Naive thymus-derived CD4-positive, alpha-beta T cell (primary cell): ENCODE measurements at regions not wholly inside any gene's neighbourhood (a gene's known extent, or its start where the extent isn't known, plus 50 kb on each side); places are given as distances from the start of the nearest gene placed in this dataset.

ENCODE experiments used
- ATAC-seq: fragments of 150-1000 bp; cut with Tn5 transposase; 2 replicates; pipeline ENCODE4 v1.10.0; 2021; ENCODE audit warnings: mild to moderate bottlenecking, moderate library complexity
- CTCF ChIA-PET: fragments of 350-600 bp; sonication (Branson Sonifier 250); formaldehyde crosslinking; loops from one replicate; lab custom pipeline; 2021; ENCODE audit warnings: antibody characterized with exemption; lab: Charles Lee
- POLR2A ChIA-PET: fragments of 350-600 bp; sonication (Branson Sonifier 250); formaldehyde crosslinking; loops from one replicate; lab custom pipeline; 2021; ENCODE audit warnings: antibody characterized with exemption, inconsistent platforms; lab: Charles Lee
- DNase-seq, 9 donors: peaks; one replicate each; pipeline versions ENCODE4 v3.0.0 to v3.0.0-alpha.2; 2020 to 2022; ENCODE audit warnings: mixed read lengths in 1 of 9
- H3K27ac ChIP-seq: one replicate; pipeline ENCODE4 v1.7.0; 2013; ENCODE audit warnings: mild to moderate bottlenecking, low read depth, low read length, moderate library complexity
- H3K27me3 ChIP-seq, 2 donors: one replicate each; pipeline ENCODE4 v1.7.0; 2013; ENCODE audit warnings: low read length in 2 of 2, mild to moderate bottlenecking in 2 of 2, moderate library complexity in 2 of 2; ENCODE audit not compliant: control insufficient read depth in 2 of 2, insufficient read depth in 2 of 2
- H3K36me3 ChIP-seq, 3 experiments: 1 replicate in 2 of 3; 2 replicates in 1 of 3; pipeline ENCODE4 v1.7.0; 2013; ENCODE audit warnings: low read length in 3 of 3, mild to moderate bottlenecking in 3 of 3, moderate library complexity in 1 of 3; ENCODE audit not compliant: insufficient read depth in 3 of 3, control insufficient read depth in 2 of 3
- H3K4me1 ChIP-seq, 2 donors: one replicate each; pipeline ENCODE4 v1.7.0; 2013; ENCODE audit warnings: low read length in 2 of 2, mild to moderate bottlenecking in 2 of 2, moderate library complexity in 1 of 2; ENCODE audit not compliant: control insufficient read depth in 2 of 2, insufficient read depth in 2 of 2
- H3K4me3 ChIP-seq: 2 replicates; pipeline ENCODE4 v1.7.0; 2013; ENCODE audit warnings: mild to moderate bottlenecking, low read length
- H3K9me3 ChIP-seq, 3 experiments: 1 replicate in 2 of 3; 2 replicates in 1 of 3; pipeline ENCODE4 v1.7.0; 2013; ENCODE audit warnings: low read length in 3 of 3; ENCODE audit not compliant: control insufficient read depth in 2 of 3
- H3K27ac Mint-ChIP-seq, 9 donors: one replicate each; pipeline ENCODE4 v1.8.0; 2020 to 2022; ENCODE audit warnings: mixed read lengths in 9 of 9, mild to moderate bottlenecking in 8 of 9, moderate library complexity in 5 of 9, inconsistent platforms in 2 of 9
- H3K27me3 Mint-ChIP-seq, 5 donors: one replicate each; pipeline ENCODE4 v1.8.0; 2021 to 2022; ENCODE audit warnings: mixed read lengths in 5 of 5, mild to moderate bottlenecking in 1 of 5
- H3K36me3 Mint-ChIP-seq, 5 donors: one replicate each; pipeline ENCODE4 v1.8.0; 2020 to 2022; ENCODE audit warnings: mixed read lengths in 5 of 5, mild to moderate bottlenecking in 3 of 5, inconsistent platforms in 1 of 5
- H3K4me1 Mint-ChIP-seq, 7 donors: one replicate each; pipeline ENCODE4 v1.8.0; 2020 to 2022; ENCODE audit warnings: mixed read lengths in 7 of 7, mild to moderate bottlenecking in 3 of 7, inconsistent platforms in 1 of 7
- H3K4me3 Mint-ChIP-seq, 10 donors: one replicate each; pipeline ENCODE4 v1.8.0; 2020 to 2022; ENCODE audit warnings: mild to moderate bottlenecking in 10 of 10, mixed read lengths in 10 of 10, moderate library complexity in 6 of 10, inconsistent platforms in 2 of 10
- H3K9me3 Mint-ChIP-seq, 11 donors: one replicate each; pipeline ENCODE4 v1.8.0; 2020 to 2022; ENCODE audit warnings: mixed read lengths in 11 of 11, mild to moderate bottlenecking in 4 of 11, inconsistent platforms in 1 of 11, moderate library complexity in 1 of 11
- intact Hi-C, 2 donors: fragments of 100-400 bp; cut with micrococcal nuclease; formaldehyde crosslinking; loops; one replicate each; pipeline ENCODE4 v1.15.1; 2023

DNA sequence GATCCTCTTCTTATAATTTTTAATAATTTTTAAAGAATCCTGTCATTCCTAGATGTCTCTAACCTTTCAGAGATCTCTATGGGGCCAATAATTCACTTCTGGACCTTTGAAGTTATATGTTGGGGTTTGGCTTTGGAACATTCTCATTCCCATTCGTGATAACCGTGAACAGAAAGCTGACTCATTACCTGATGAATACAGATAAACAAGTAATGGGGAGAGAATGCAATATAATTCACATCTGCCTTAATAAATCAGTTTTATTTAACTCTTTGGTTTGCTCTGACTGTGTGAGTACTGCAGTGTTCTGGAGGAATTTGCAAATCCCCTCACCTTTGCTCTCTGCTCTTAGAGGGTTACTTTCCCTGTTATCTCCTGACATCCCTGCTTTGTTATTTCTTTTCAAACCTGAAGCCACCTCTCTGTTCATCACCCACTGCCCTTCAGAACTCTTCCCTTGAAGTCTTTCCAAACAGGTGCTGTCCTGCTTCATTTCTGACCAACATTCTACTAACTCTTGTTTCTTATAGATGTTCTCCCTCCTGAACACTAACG is 79.6 kb upstream of the SLC38A2 start:
- peaks cover 38 to 68% (median 62%) of the 10 kb centered on the region in 7 donors for H3K4me1 Mint-ChIP-seq
- peak overlapping the region in 4 of 9 donors; percentile 2 to 42 (median 13) for H3K27ac Mint-ChIP-seq
- CTCF ChIA-PET = interaction anchor here (0.6 kb wide), 1 partner anchor 61 kb away, joined by 3 read pairs; no protein-coding TSS in a partner anchor
- no peak overlapping the region for H3K4me3 Mint-ChIP-seq
- peaks cover 0 to 28% (median 0%) of the 10 kb centered on the region in 5 donors for H3K36me3 Mint-ChIP-seq
- Histone ChIP-seq H3K9me3 (no peaks in the 10 kb centered on the region), H3K4me1 (peaks cover 0 to 43% of the 10 kb centered on the region in 2 donors), H3K27me3 (no peaks in the 10 kb centered on the region), H3K36me3 (no peaks in the 10 kb centered on the region), H3K4me3 (no peak overlapping the region), H3K27ac (no peak overlapping the region)
- H3K27me3 Mint-ChIP-seq = peaks cover 0 to 3% (median 0%) of the 10 kb centered on the region in 5 donors
- peaks cover 0 to 5% (median 0%) of the 10 kb centered on the region in 11 donors for H3K9me3 Mint-ChIP-seq
- no peak for DNase-seq
- POLR2A ChIA-PET = interaction anchor here (1.2 kb wide), 1 partner anchor 10 kb away, joined by 3 read pairs; no protein-coding TSS in a partner anchor
- ATAC-seq = no peak
- intact Hi-C loops = loop anchor here (10.0 kb wide), 2 partner anchors 213 to 763 kb away; no protein-coding TSS in a partner anchor

- Mint-ChIP-seq H3K27ac (peak overlapping the region in 5 of 9 donors; percentile 53 to 92 (median 77)), H3K9me3 (peaks cover 0 to 5% (median 0%) of the 10 kb centered on the region in 11 donors), H3K27me3 (peaks cover 0 to 3% (median 0%) of the 10 kb centered on the region in 5 donors), H3K4me1 (peaks cover 38 to 65% (median 58%) of the 10 kb centered on the region in 7 donors), H3K36me3 (peaks cover 0 to 28% (median 0%) of the 10 kb centered on the region in 5 donors), H3K4me3 (peak overlapping the region in 5 of 10 donors; percentile 16 to 62 (median 42))
- Histone ChIP-seq H3K36me3 (no peaks in the 10 kb centered on the region), H3K4me3 (no peak overlapping the region), H3K27ac (no peak overlapping the region), H3K4me1 (peaks cover 0 to 36% of the 10 kb centered on the region in 2 donors), H3K9me3 (no peaks in the 10 kb centered on the region), H3K27me3 (no peaks in the 10 kb centered on the region)
- ChIA-PET POLR2A (interaction anchor here (0.6 to 1.2 kb wide), 2 partner anchors 11 to 327 kb away, joined by 3 read pairs; no protein-coding TSS in a partner anchor), CTCF (no interaction called here)
- DNase-seq = no peak
- intact Hi-C loops = loop anchor here (10.0 kb wide), 2 partner anchors 213 to 763 kb away; no protein-coding TSS in a partner anchor
- ATAC-seq = no peak
Observed at GRCh38 chr12:46451276-46452021, 78.9 kb upstream of the SLC38A2 start.

GRCh38 chr12:46450279-46450748 is 77.7 kb upstream of the SLC38A2 start:
- intact Hi-C loops = loop anchor here (1.0 to 10.0 kb wide), 3 partner anchors 10 to 764 kb away; no protein-coding TSS in a partner anchor
- ChIA-PET POLR2A (no interaction called here), CTCF (no interaction called here)
- Mint-ChIP-seq H3K4me1 (peaks cover 35 to 62% (median 54%) of the 10 kb centered on the region in 7 donors), H3K36me3 (peaks cover 0 to 28% (median 0%) of the 10 kb centered on the region in 5 donors), H3K9me3 (peaks cover 0 to 5% (median 0%) of the 10 kb centered on the region in 11 donors), H3K27me3 (peaks cover 0 to 3% (median 0%) of the 10 kb centered on the region in 5 donors), H3K4me3 (peak overlapping the region in 5 of 10 donors; percentile 1 to 75 (median 49)), H3K27ac (peak overlapping the region in 6 of 9 donors; percentile 24 to 90 (median 75))
- H3K4me3 ChIP-seq = no peak overlapping the region
- no peaks in the 10 kb centered on the region for H3K9me3 ChIP-seq
- H3K27me3 ChIP-seq = no peaks in the 10 kb centered on the region
- DNase-seq = no peak
- H3K36me3 ChIP-seq = no peaks in the 10 kb centered on the region
- H3K4me1 ChIP-seq = peaks cover 0 to 25% of the 10 kb centered on the region in 2 donors
- no peak overlapping the region for H3K27ac ChIP-seq
- ATAC-seq = no peak

DNA sequence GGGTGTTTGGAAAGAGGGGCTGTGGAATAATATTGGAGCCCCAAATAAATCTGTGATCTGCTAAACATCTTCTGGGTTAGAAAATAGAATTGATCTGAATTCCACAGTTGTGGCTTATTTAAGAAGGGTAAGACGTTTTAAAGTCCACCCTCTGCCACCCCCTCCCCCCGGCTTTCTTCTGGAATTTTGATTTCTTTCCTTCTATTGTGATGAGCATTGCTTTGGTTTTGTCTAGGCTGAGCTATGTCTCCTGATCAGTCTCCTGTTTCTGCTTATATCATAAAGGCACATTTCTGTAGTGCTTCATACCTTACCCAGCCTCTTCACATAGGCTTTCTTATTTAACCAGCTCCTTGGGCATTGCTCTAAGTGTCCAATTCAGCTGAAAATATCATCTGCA is 77.3 kb upstream of the SLC38A2 start:
- no peak for ATAC-seq
- peak overlapping the region in 7 of 10 donors; percentile 1 to 75 (median 49) for H3K4me3 Mint-ChIP-seq
- H3K4me1 ChIP-seq = peaks cover 0 to 20% of the 10 kb centered on the region in 2 donors
- no peaks in the 10 kb centered on the region for H3K9me3 ChIP-seq
- H3K9me3 Mint-ChIP-seq = peaks cover 0 to 5% (median 0%) of the 10 kb centered on the region in 11 donors
- H3K4me3 ChIP-seq = no peak overlapping the region
- peak overlapping the region in 7 of 9 donors; percentile 24 to 90 (median 69) for H3K27ac Mint-ChIP-seq
- H3K4me1 Mint-ChIP-seq = peaks cover 30 to 62% (median 54%) of the 10 kb centered on the region in 7 donors
- CTCF ChIA-PET = no interaction called here
- H3K36me3 Mint-ChIP-seq = peaks cover 0 to 26% (median 0%) of the 10 kb centered on the region in 5 donors
- H3K36me3 ChIP-seq = no peaks in the 10 kb centered on the region
- H3K27me3 Mint-ChIP-seq = peaks cover 0 to 3% (median 0%) of the 10 kb centered on the region in 5 donors
- H3K27me3 ChIP-seq = no peaks in the 10 kb centered on the region
- POLR2A ChIA-PET = no interaction called here
- intact Hi-C loops = loop anchor here (1.0 to 10.0 kb wide), 3 partner anchors 10 to 765 kb away; no protein-coding TSS in a partner anchor
- no peak overlapping the region for H3K27ac ChIP-seq
- DNase-seq = no peak

DNA sequence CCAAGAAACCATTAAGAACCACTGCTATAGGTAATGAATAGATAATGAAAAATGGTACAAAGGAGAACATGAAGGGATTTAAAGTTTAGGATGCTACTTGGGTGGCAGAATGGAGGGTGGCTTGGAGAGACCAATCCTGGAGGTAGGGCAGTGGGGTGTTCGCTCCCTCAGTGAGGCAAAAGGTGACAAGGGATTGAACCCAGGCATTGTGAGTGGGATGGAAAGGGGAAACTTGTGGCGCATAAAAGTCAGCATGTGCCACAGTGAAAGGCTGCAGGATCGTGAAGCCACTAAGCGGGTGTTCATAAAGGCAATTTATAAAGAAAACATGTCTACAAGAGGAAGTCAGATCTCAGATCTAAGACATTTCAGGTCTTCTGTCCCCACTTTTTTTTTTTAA is 76.7 kb upstream of the SLC38A2 start:
- no peak overlapping the region for H3K4me3 ChIP-seq
- no peaks in the 10 kb centered on the region for H3K27me3 ChIP-seq
- ChIA-PET POLR2A (no interaction called here), CTCF (no interaction called here)
- peaks cover 0 to 3% (median 0%) of the 10 kb centered on the region in 5 donors for H3K27me3 Mint-ChIP-seq
- peak in 2 of 9 donors; percentile 14 to 15 for DNase-seq
- no peak for ATAC-seq
- H3K9me3 Mint-ChIP-seq = peaks cover 0 to 5% (median 0%) of the 10 kb centered on the region in 11 donors
- no peaks in the 10 kb centered on the region for H3K36me3 ChIP-seq
- peak overlapping the region in 8 of 10 donors; percentile 38 to 79 (median 60) for H3K4me3 Mint-ChIP-seq
- peaks cover 26 to 61% (median 53%) of the 10 kb centered on the region in 7 donors for H3K4me1 Mint-ChIP-seq
- H3K27ac ChIP-seq = no peak overlapping the region
- H3K9me3 ChIP-seq = no peaks in the 10 kb centered on the region
- H3K36me3 Mint-ChIP-seq = peaks cover 0 to 25% (median 0%) of the 10 kb centered on the region in 5 donors
- H3K27ac Mint-ChIP-seq = peak overlapping the region in 6 of 9 donors; percentile 28 to 90 (median 78)
- intact Hi-C loops = no loop called here
- peaks cover 0 to 16% of the 10 kb centered on the region in 2 donors for H3K4me1 ChIP-seq

GRCh38 chr12:46446645-46447044 is 74.1 kb upstream of the SLC38A2 start:
- CTCF ChIA-PET = no interaction called here
- H3K36me3 Mint-ChIP-seq = peaks cover 0 to 24% (median 0%) of the 10 kb centered on the region in 5 donors
- no peak for ATAC-seq
- peaks cover 0 to 5% (median 0%) of the 10 kb centered on the region in 11 donors for H3K9me3 Mint-ChIP-seq
- no peak overlapping the region for H3K4me3 Mint-ChIP-seq
- DNase-seq = no peak
- Histone ChIP-seq H3K27me3 (no peaks in the 10 kb centered on the region), H3K4me3 (no peak overlapping the region), H3K9me3 (no peaks in the 10 kb centered on the region), H3K27ac (no peak overlapping the region), H3K4me1 (peaks cover 0 to 16% of the 10 kb centered on the region in 2 donors), H3K36me3 (no peaks in the 10 kb centered on the region)
- POLR2A ChIA-PET = no interaction called here
- peaks cover 25 to 62% (median 47%) of the 10 kb centered on the region in 7 donors for H3K4me1 Mint-ChIP-seq
- peaks cover 0 to 3% (median 0%) of the 10 kb centered on the region in 5 donors for H3K27me3 Mint-ChIP-seq
- intact Hi-C loops = no loop called here
- H3K27ac Mint-ChIP-seq = no peak overlapping the region
